Peyer's patch (tissue), 4 donors: ENCODE measurements at regions not wholly inside any gene's neighbourhood (a gene's known extent, or its start where the extent isn't known, plus 50 kb on each side); places are given as distances from the start of the nearest gene placed in this dataset.

ENCODE experiments used
- DNase-seq, 3 donors: peaks; one replicate each; pipeline ENCODE4 v3.0.0-alpha.2; 2017 to 2019
- H3K27ac ChIP-seq, 4 donors: fragments of 200-600 bp; sonication (generic); one replicate each; pipeline ENCODE4 v1.5.1; 2016 to 2019
- H3K27me3 ChIP-seq, 2 donors: fragments of 200-600 bp; sonication (generic); one replicate each; pipeline ENCODE4 v1.5.1; 2019
- H3K36me3 ChIP-seq, 3 donors: fragments of 200-600 bp; sonication (generic); one replicate each; pipeline ENCODE4 v1.5.1; 2016 to 2019
- H3K4me1 ChIP-seq, 4 donors: fragments of 200-600 bp; sonication (generic); one replicate each; pipeline ENCODE4 v1.5.1; 2016 to 2019
- H3K4me3 ChIP-seq, 4 donors: fragments of 200-600 bp; sonication (generic); 1 replicate in 3 of 4; 2 replicates in 1 of 4; pipeline ENCODE4 v1.5.1; 2016 to 2019; ENCODE audit warnings: mild to moderate bottlenecking in 1 of 4
- H3K9me3 ChIP-seq, 4 donors: fragments of 200-600 bp; sonication (generic); one replicate each; pipeline ENCODE4 v1.5.1; 2016 to 2019; ENCODE audit warnings: mild to moderate bottlenecking in 1 of 4
- CTCF ChIP-seq, 6 experiments: fragments of 450-650 bp in 4 of 6; fragments of 200-600 bp in 2 of 6; sonication (generic) in 1 of 6; IDR thresholded peaks; one replicate each; pipeline ENCODE4 v1.5.1; 2017 to 2019; ENCODE audit warnings: antibody characterized with exemption in 6 of 6, mild to moderate bottlenecking in 3 of 6, moderate library complexity in 1 of 6
- POLR2A ChIP-seq, 2 donors: fragments of 450-650 bp; IDR thresholded peaks; one replicate each; pipeline ENCODE4 v1.5.1; 2017; ENCODE audit warnings: antibody characterized with exemption in 2 of 2, mild to moderate bottlenecking in 2 of 2, moderate library complexity in 2 of 2

DNA sequence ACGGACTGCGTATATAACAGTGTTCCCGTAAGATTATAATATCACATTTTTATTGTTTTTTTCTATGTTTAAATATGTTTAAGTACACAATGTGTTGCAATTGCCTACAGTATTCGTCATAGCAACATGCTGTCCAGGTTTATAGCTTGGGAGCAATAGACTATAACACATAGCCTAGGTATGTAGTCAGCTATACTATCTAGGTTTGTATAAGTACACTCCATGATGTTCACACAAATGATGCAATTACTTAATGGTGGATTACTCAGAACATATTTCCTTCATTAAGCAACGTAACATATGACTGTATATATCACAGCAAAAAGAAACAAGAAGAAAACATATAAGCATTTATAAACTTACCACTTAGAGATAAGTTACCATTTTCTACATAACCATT lies 160.0 kb downstream of the CBLN1 start:
- no peak for TF ChIP-seq POLR2A (IDR thresholded peaks at IDR 0.05)
- TF ChIP-seq CTCF (IDR thresholded peaks at IDR 0.05), result no peak
- DNase-seq, result no peak

DNA sequence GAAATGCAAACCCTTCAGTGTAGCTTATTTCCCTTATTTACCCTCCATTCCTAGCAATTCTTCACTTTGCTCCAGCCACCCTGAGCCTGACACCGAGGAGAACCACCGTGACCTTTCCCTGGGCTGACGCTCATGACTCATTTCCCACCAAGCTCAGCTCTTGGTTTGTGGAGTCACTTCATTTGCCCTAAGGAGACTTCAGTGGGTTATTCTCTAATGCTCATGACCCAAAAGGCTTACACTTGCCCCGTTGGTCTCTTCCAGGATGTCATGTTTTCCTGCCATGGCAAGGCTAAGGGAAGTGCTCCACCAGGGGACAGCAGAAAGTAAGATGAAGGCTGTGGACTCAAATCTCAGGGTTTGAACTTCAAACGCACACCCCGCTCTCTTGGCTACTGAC lies 161.0 kb downstream of the CBLN1 start:
- Histone ChIP-seq H3K4me3 (no peak overlapping the region), H3K27ac (no peak overlapping the region), H3K27me3 (no peaks in the 10 kb centered on the region), H3K36me3 (no peaks in the 10 kb centered on the region), H3K4me1 (no peaks in the 10 kb centered on the region), H3K9me3 (no peaks in the 10 kb centered on the region)
- TF ChIP-seq POLR2A (IDR thresholded peaks at IDR 0.05) (no peak), CTCF (IDR thresholded peaks at IDR 0.05) (no peak)
- no peak for DNase-seq

More for the DNA sequence above, 160.0 kb downstream of the CBLN1 start:
- Histone ChIP-seq H3K36me3 (no peaks in the 10 kb centered on the region), H3K4me3 (no peak overlapping the region), H3K27ac (no peak overlapping the region), H3K4me1 (no peaks in the 10 kb centered on the region), H3K27me3 (no peaks in the 10 kb centered on the region), H3K9me3 (no peaks in the 10 kb centered on the region)

DNA sequence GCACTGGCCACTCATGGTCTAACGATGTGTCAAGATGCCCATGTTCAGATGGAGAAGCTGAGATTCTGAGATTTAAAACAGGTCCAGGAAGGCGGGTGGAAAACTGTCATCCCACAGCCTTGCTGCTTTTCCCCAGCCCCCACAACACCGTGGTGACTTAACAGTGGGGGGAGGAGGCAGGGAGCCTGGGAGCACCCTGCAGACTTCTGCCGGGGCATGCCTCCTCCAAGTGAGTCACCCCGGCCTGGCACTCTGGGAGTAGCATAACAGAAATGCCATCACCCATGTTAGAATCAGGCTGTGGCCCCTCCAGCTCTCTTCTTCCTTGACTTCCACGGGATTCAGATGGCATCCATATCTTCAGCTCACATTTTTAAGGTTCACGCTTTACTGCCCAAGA lies 164.8 kb downstream of the CBLN1 start:
- Histone ChIP-seq H3K9me3 (no peaks in the 10 kb centered on the region), H3K36me3 (no peaks in the 10 kb centered on the region), H3K27me3 (no peaks in the 10 kb centered on the region), H3K27ac (no peak overlapping the region), H3K4me1 (no peaks in the 10 kb centered on the region), H3K4me3 (no peak overlapping the region)
- DNase-seq, result no peak
- TF ChIP-seq CTCF (IDR thresholded peaks at IDR 0.05) (no peak), POLR2A (IDR thresholded peaks at IDR 0.05) (no peak)

DNA sequence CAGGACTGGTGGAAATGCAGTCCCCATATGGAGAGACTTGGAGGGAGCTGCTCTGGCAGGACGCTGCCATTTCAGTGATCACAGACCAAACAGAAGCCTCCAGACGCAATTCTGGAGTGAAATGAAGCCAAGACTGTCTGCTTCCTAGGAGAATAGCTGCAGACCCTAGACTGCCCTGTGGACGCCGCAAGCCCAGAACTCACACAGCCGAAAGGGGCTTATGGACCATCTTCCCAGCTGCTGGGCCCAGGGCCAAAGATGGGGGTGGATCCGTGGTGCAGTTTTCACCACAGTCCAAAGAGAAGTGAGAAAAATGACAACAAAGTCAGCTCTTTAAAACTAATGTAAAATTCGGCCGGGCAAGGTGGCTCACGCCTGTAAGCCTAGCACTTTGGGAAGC lies 165.7 kb downstream of the CBLN1 start:
- TF ChIP-seq CTCF (IDR thresholded peaks at IDR 0.05), result no peak
- no peak for TF ChIP-seq POLR2A (IDR thresholded peaks at IDR 0.05)
- no peaks in the 10 kb centered on the region for H3K4me1 ChIP-seq
- no peak overlapping the region for H3K4me3 ChIP-seq

GRCh38 chr16:49112754-49113153 lies 168.9 kb downstream of the CBLN1 start:
- DNase-seq, result no peak

More for the DNA sequence above, 165.7 kb downstream of the CBLN1 start:
- Histone ChIP-seq H3K27me3 (no peaks in the 10 kb centered on the region), H3K27ac (no peak overlapping the region), H3K9me3 (no peaks in the 10 kb centered on the region), H3K36me3 (no peaks in the 10 kb centered on the region)
- no peak for DNase-seq

More at GRCh38 chr16:49112754-49113153, 168.9 kb downstream of the CBLN1 start:
- no peak overlapping the region for H3K4me3 ChIP-seq
- no peaks in the 10 kb centered on the region for H3K9me3 ChIP-seq
- no peaks in the 10 kb centered on the region for H3K27me3 ChIP-seq
- no peak for TF ChIP-seq POLR2A (IDR thresholded peaks at IDR 0.05)
- no peak for TF ChIP-seq CTCF (IDR thresholded peaks at IDR 0.05)
- no peaks in the 10 kb centered on the region for H3K4me1 ChIP-seq
- no peaks in the 10 kb centered on the region for H3K36me3 ChIP-seq
- H3K27ac ChIP-seq, result no peak overlapping the region
